SIG-M5 treated with dmso at 0.1 percent for 504 hours (cell line): ENCODE measurements at regions not wholly inside any gene's neighbourhood (a gene's known extent, or its start where the extent isn't known, plus 50 kb on each side); places are given as distances from the start of the nearest gene placed in this dataset.
"Not testable (repeated sequence)": the region's sequence is repeated elsewhere in the genome, so short reads cannot be mapped to it uniquely, and the experiment has no call there.

Source experiments
- DNase-seq: peaks from one replicate; lab custom pipeline; 2025; ENCODE audit not compliant: unreplicated experiment; lab: John Stamatoyannopoulos, UW

GRCh38 chr3:124133366-124133940 lies 141.5 kb upstream of the ROPN1 start:
- DNase-seq, result no peak

- DNase-seq, result no peak
These were observed 145.3 kb upstream of the ROPN1 start for GRCh38 chr3:124137216-124137615.

GRCh38 chr3:124138148-124138547 lies 146.2 kb upstream of the ROPN1 start:
- DNase-seq, result no peak

- no peak for DNase-seq
These were observed 148.8 kb upstream of the ROPN1 start for GRCh38 chr3:124140746-124141145.

- no peak for DNase-seq
These were observed 150.6 kb upstream of the ROPN1 start for GRCh38 chr3:124142389-124142970.

DNA sequence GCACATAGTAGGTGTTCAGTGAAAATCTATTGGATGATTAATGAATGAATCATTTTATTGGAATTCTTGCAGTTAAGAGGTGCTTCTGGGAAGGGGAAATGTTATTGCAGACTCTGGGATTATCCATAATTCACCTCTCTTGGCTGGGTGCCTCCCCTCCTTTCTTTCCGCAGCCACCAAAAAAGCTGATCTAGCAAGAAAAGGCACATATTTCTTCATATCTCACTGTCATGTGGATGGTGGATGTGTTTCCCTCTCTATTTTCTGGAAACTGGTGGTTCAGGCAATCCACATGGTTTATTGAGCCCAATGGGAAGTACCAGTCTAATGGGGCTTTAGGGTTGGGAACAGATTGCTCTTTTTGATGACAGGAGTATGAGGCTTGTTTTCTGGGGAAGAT lies 151.1 kb upstream of the ROPN1 start:
- DNase-seq, result no peak

GRCh38 chr3:124144035-124144814 lies 152.3 kb upstream of the ROPN1 start:
- no peak for DNase-seq

GRCh38 chr3:124147429-124147828 lies 155.5 kb upstream of the ROPN1 start:
- DNase-seq, result no peak

GRCh38 chr3:124147946-124148345 lies 156.0 kb upstream of the ROPN1 start:
- DNase-seq, result no peak

DNA sequence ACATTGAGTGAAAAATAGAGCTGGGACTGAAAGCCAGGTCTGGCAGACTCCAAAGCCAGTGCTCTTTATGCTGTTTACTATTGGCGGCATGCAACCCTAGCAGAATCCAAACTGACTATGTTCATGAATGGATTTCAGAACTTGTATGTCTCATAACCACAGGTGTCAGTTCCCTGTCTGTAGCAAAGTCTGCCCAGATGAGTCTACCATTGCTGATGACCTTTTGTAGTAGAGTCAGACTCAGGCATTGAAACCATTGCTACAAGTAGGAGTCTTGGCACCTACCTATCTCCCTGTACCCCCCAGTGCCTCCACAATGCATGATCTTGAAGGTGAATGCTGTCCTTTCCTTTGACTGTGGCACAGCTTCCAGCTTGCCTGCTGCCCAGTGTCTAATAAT lies 157.2 kb upstream of the ROPN1 start:
- no peak for DNase-seq

- no peak for DNase-seq
These were observed 157.8 kb upstream of the ROPN1 start for GRCh38 chr3:124149771-124150170.

DNA sequence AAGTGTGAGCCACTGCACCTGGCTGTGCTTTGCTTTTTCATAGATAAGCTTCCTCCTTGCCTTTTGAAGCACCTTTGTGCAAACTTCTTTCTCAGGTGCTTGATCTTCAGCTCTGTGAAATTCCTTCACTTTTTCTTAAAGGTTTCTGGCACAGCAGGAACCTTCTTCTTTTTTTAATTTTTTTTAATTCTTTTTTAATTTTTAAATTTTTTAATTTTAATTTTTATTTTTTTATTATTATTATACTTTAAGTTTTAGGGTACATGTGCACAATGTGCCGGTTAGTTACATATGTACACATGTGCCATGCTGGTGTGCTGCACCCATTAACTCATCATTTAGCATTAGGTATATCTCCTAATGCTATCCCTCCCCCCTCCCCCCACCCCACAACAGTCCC lies 161.0 kb upstream of the ROPN1 start:
- DNase-seq, result not testable (repeated sequence)

DNA sequence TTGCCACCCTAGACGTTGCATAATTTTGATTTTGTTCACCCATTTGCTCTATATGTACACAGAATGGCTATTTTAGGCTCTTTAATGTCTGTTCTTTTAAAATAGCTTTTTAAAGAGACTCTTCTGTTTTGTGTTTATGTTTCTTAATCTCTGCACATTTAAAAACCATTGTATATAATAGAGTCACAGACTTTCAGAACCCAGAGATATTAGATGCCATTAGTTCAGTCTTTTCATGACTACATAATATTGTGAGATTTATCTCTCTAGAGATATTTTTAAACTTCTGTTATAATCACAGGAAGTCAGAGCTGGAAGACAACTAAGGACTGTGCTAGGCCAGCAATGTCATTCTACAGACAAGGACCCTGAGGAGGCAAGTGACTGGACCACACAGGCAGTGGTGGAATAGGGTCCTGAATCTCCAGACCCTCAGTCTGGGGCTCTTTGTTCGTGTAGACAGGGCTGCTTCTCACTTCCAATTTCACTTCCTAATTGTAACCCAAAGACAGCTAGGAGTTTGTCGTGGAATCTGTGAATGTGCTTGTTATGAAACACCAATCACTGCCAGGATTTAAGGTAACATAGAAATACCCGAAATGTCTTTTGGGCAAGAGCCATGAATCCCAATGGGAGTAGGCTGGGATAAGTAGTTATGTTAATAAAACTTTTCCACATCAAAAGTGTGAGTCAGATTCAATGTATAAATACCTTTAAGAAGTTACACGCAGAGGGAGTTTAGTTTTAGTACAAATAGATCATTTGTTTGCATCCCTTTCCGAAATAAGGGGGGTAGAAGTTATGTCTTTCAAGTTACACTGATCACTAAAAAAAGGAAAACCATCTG lies 165.2 kb upstream of the ROPN1 start:
- no peak for DNase-seq

DNA sequence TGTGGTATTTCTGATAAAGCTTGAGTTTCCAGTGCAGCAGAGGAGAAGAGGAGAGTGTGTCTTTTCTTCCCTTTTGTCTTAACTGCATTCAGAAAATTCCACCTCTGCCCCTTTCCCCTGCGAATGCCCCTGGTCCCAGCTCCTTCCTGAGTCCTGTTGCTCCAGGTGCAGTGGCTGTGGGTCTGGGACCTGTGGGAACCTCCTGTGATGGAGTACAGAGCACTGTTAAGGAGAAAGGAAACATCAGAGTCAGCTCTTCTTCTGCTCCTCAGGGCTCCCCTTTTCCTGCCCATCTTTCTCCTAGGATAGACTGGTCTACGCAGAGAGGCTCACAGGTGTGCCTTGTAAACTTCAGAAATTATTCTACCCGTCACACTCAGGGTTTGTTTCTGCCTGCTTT lies 165.8 kb upstream of the ROPN1 start:
- DNase-seq, result no peak

DNA sequence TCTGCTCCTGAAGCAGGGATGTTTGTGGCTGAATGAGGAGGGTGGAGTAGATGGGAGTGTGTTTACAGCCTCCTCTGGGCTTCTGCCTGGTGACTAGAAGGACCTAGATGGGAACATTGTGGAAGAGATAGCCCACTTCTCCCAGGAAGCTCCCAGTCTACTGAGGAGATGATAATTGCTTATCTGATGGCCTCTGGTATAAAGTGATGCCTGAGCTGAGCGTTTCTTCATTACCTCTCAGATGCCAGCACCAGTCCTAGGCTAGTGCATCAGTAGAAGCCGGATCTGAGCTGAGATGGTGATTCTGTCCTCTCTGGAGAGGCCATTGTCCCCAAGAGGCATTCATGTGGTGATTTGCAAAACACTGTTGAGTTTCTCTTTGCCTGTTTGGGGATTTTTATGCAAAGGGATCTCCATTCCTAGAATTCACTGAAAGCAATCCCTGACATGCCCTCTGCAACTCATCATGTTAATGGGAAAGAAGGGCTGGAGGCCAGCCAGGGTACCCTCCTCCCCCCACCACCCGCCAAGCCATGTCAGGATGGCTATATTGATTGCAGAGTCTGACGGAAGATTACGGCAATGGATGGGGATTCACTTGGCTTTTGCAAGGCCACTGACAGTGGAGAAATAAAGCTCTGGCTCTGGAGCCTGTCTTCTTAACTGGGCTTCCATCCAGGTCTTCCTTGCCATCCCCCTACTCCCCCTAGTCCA lies 166.4 kb upstream of the ROPN1 start:
- DNase-seq, result no peak

GRCh38 chr3:124161448-124161847 lies 169.5 kb upstream of the ROPN1 start:
- no peak for DNase-seq

- DNase-seq, result no peak
These were observed 171.8 kb upstream of the ROPN1 start for GRCh38 chr3:124163689-124164088.

- DNase-seq, result no peak
These were observed 176.3 kb upstream of the ROPN1 start for GRCh38 chr3:124168271-124168670.

- no peak for DNase-seq
These were observed 180.4 kb upstream of the ROPN1 start for GRCh38 chr3:124172283-124172682.

GRCh38 chr3:124172816-124173215 lies 180.9 kb upstream of the ROPN1 start:
- no peak for DNase-seq

DNA sequence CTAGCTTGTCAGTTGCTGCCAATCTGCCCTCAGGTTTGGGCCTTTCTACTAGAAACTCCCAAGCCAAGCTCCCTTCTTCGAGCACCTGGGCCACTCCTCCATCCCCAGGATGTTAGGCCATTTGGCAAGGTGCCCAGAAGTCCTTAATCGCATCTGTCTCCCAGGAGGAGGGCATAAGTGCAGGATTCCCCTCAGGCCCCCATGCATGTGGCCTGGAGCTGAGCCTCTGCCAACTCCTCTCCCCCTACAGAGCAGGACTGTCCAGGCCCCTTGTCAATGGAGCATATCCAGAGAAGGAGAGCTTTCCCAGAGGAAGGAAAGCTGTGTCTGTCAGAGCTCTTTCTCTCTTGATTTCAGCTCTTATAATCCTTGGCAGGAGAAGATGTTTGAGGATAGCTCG lies 182.6 kb upstream of the ROPN1 start:
- DNase-seq, result no peak
